ENCODE measurements at regions not wholly inside any gene's neighbourhood (a gene's known extent, or its start where the extent isn't known, plus 50 kb on each side); places are given as distances from the start of the nearest gene placed in this dataset.

- TF ChIP-seq CTCF (IDR thresholded peaks at IDR 0.05) (no peak), POLR2A (IDR thresholded peaks at IDR 0.05) (no peak)
These were observed 65.8 kb upstream of the ATL2 start for GRCh38 chr2:38442643-38443541.

All from lower leg skin (tissue), 3 donors.